ENCODE measurements at regions not wholly inside any gene's neighbourhood (a gene's known extent, or its start where the extent isn't known, plus 50 kb on each side); places are given as distances from the start of the nearest gene placed in this dataset.

DNA sequence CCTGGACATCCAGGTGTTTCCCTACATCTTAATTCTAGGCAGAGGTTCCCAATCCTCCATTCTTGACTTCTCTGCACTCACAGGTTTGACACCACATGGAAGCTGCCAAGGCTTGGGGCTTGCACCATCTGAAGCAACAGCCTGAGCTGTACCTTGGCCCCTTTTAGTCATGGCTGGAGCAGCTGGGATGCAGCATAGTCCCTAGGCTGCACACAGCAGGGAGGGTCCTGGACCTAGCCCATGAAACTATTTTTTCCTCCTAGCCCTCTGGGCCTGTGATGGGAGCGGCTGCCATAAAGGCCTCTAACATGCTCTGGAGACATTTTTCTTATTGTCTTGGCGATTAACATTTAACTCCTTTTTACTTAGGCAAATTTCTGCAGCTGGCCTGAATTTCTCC lies 417.2 kb upstream of the FLRT2 start:
- TF ChIP-seq, protein P1, sequence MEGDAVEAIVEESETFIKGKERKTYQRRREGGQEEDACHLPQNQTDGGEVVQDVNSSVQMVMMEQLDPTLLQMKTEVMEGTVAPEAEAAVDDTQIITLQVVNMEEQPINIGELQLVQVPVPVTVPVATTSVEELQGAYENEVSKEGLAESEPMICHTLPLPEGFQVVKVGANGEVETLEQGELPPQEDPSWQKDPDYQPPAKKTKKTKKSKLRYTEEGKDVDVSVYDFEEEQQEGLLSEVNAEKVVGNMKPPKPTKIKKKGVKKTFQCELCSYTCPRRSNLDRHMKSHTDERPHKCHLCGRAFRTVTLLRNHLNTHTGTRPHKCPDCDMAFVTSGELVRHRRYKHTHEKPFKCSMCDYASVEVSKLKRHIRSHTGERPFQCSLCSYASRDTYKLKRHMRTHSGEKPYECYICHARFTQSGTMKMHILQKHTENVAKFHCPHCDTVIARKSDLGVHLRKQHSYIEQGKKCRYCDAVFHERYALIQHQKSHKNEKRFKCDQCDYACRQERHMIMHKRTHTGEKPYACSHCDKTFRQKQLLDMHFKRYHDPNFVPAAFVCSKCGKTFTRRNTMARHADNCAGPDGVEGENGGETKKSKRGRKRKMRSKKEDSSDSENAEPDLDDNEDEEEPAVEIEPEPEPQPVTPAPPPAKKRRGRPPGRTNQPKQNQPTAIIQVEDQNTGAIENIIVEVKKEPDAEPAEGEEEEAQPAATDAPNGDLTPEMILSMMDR (IDR thresholded peaks at IDR 0.05), result no peak
- TF ChIP-seq POLR2A (IDR thresholded peaks at IDR 0.05) (no peak), POLR2AphosphoS5 (IDR thresholded peaks at IDR 0.05; ENCODE audit: insufficient read depth in 1 of 2, low read depth in 1 of 2) (no peak)
- no peaks in the 10 kb centered on the region for H3K27me3 ChIP-seq
- DNase-seq (ENCODE audit: extremely low spot score in 2 of 2), result no peak
- H3K36me3 ChIP-seq, result no peaks in the 10 kb centered on the region
- H3K27ac ChIP-seq, result no peak overlapping the region
- no peak overlapping the region for H3K4me3 ChIP-seq
- intact Hi-C loops (cut with DNase I), result no loop called here
- no peaks in the 10 kb centered on the region for H3K4me1 ChIP-seq
- no peaks in the 10 kb centered on the region for H3K9me3 ChIP-seq

DNA sequence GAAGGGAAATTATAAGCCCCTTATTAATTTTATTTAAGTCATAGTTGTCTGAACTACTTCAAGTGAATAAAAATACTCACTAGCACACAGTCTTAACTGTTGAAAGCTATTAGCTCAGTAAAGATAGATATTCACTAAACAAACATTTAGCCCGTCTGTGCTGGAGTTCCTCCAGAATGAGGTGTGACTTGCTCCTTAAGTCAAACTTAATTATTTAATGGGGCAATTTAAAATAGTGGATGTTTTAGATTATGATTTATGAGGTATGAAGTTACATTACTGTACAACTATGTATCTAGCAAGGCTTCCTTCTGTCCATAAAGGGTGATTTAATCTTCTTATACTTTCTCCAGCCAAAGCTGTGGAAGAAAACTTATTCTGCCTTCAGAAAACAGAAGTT lies 414.0 kb upstream of the FLRT2 start:
- DNase-seq (ENCODE audit: extremely low spot score in 2 of 2), result no peak
- no peaks in the 10 kb centered on the region for H3K27me3 ChIP-seq
- TF ChIP-seq POLR2AphosphoS5 (IDR thresholded peaks at IDR 0.05; ENCODE audit: insufficient read depth in 1 of 2, low read depth in 1 of 2) (no peak), POLR2A (IDR thresholded peaks at IDR 0.05) (no peak)
- TF ChIP-seq, protein P1 (IDR thresholded peaks at IDR 0.05), result no peak
- no peak overlapping the region for H3K4me3 ChIP-seq
- H3K27ac ChIP-seq, result no peak overlapping the region
- H3K9me3 ChIP-seq, result no peaks in the 10 kb centered on the region
- intact Hi-C loops (cut with DNase I), result no loop called here
- no peaks in the 10 kb centered on the region for H3K36me3 ChIP-seq
- H3K4me1 ChIP-seq, result no peaks in the 10 kb centered on the region

DNA sequence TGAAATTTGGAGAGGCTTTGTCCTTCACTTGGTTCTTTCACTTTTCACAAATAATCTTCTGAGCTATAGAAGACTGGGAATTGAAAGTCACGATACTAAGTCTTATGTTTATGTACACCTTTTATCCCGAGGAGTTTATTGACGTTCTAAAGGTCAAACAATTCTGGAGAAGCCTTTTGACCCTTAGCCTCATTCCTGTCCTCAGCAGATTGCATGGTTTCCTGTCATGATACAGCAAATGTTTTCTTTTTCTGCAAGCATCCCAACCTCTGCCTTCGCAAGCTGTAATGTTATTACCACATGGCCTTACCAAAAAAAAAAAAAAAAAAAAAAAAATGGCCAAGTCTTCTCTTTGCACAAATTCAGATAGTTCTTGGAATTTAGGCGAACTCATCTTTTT lies 411.7 kb upstream of the FLRT2 start:
- no peak overlapping the region for H3K4me3 ChIP-seq
- no peak overlapping the region for H3K27ac ChIP-seq
- H3K4me1 ChIP-seq, result no peaks in the 10 kb centered on the region
- intact Hi-C loops (cut with DNase I), result no loop called here
- H3K36me3 ChIP-seq, result no peaks in the 10 kb centered on the region
- no peaks in the 10 kb centered on the region for H3K9me3 ChIP-seq
- no peak for DNase-seq (ENCODE audit: extremely low spot score in 2 of 2)
- H3K27me3 ChIP-seq, result no peaks in the 10 kb centered on the region
- no peak for TF ChIP-seq POLR2A (IDR thresholded peaks at IDR 0.05)

DNA sequence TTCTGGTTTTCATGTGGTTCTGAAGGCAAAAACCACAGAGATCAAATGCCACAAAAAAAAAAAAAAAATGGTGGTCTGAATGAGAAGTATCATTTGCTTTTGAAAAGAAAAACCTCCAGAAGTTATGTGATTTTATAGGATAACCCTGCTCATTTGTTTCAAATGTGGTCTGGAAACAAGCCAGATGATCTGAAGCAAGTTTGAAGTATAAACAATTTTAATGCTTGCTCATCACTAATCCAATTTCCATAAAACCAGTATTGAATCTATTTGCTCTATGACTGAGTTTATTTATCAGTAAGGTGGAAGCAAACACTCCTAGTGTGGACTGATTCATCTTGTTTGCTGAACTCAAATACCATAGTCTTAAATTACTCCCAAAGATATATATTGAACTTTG lies 407.3 kb upstream of the FLRT2 start:
- intact Hi-C loops (cut with DNase I), result no loop called here

GRCh38 chr14:85123755-85124154 lies 406.2 kb upstream of the FLRT2 start:
- Histone ChIP-seq H3K4me1 (no peaks in the 10 kb centered on the region), H3K36me3 (no peaks in the 10 kb centered on the region), H3K27me3 (no peaks in the 10 kb centered on the region), H3K9me3 (no peaks in the 10 kb centered on the region), H3K4me3 (no peak overlapping the region), H3K27ac (no peak overlapping the region)
- no peak for TF ChIP-seq POLR2A (IDR thresholded peaks at IDR 0.05)
- intact Hi-C loops (cut with DNase I), result no loop called here
- DNase-seq (ENCODE audit: extremely low spot score in 2 of 2), result no peak

More for the DNA sequence above, 407.3 kb upstream of the FLRT2 start:
- Histone ChIP-seq H3K27ac (no peak overlapping the region), H3K27me3 (no peaks in the 10 kb centered on the region), H3K4me1 (no peaks in the 10 kb centered on the region), H3K36me3 (no peaks in the 10 kb centered on the region), H3K4me3 (no peak overlapping the region), H3K9me3 (no peaks in the 10 kb centered on the region)
- TF ChIP-seq POLR2A (IDR thresholded peaks at IDR 0.05), result no peak
- TF ChIP-seq, protein P1 (IDR thresholded peaks at IDR 0.05), result no peak
- TF ChIP-seq POLR2AphosphoS5 (IDR thresholded peaks at IDR 0.05; ENCODE audit: insufficient read depth in 1 of 2, low read depth in 1 of 2), result no peak
- no peak for DNase-seq (ENCODE audit: extremely low spot score in 2 of 2)

- intact Hi-C loops (cut with DNase I), result no loop called here
- TF ChIP-seq POLR2A (IDR thresholded peaks at IDR 0.05), result no peak
- TF ChIP-seq, protein P1 (IDR thresholded peaks at IDR 0.05), result no peak
- TF ChIP-seq POLR2AphosphoS5 (IDR thresholded peaks at IDR 0.05; ENCODE audit: insufficient read depth in 1 of 2, low read depth in 1 of 2), result no peak
Measured at GRCh38 chr14:85124631-85125290, 405.2 kb upstream of the FLRT2 start.

More at GRCh38 chr14:85124631-85125290, 405.2 kb upstream of the FLRT2 start:
- H3K27ac ChIP-seq, result no peak overlapping the region
- H3K9me3 ChIP-seq, result no peaks in the 10 kb centered on the region
- H3K4me1 ChIP-seq, result no peaks in the 10 kb centered on the region
- no peaks in the 10 kb centered on the region for H3K36me3 ChIP-seq
- no peak for DNase-seq (ENCODE audit: extremely low spot score in 2 of 2)
- no peak overlapping the region for H3K4me3 ChIP-seq
- H3K27me3 ChIP-seq, result no peaks in the 10 kb centered on the region

Data from vagina (tissue), 2 donors.